Thyroid gland (tissue), 4 donors: ENCODE measurements at regions not wholly inside any gene's neighbourhood (a gene's known extent, or its start where the extent isn't known, plus 50 kb on each side); places are given as distances from the start of the nearest gene placed in this dataset.
"Not testable (repeated sequence)": the region's sequence is repeated elsewhere in the genome, so short reads cannot be mapped to it uniquely, and the experiment has no call there.

Source experiments
- DNase-seq, 2 donors: peaks; one replicate each; pipeline ENCODE4 v3.0.0-alpha.2; 2019
- H3K27ac ChIP-seq, 3 donors: fragments of 200-600 bp; sonication (generic); 1 replicate in 2 of 3; 2 replicates in 1 of 3; pipeline ENCODE4 v1.5.1; 2016 to 2019; ENCODE audit warnings: mild to moderate bottlenecking in 1 of 3, moderate library complexity in 1 of 3
- H3K27me3 ChIP-seq: fragments of 200-600 bp; sonication (generic); one replicate; pipeline ENCODE4 v1.5.1; 2019
- H3K36me3 ChIP-seq, 2 donors: fragments of 200-600 bp; sonication (generic); one replicate each; pipeline ENCODE4 v1.5.1; 2016 to 2019
- H3K4me1 ChIP-seq, 2 donors: fragments of 200-600 bp; sonication (generic); one replicate each; pipeline ENCODE4 v1.5.1; 2017 to 2019
- H3K4me3 ChIP-seq, 3 donors: fragments of 200-600 bp; sonication (generic); replicated peaks in 1 of 3; 1 replicate in 2 of 3; 2 replicates in 1 of 3; pipeline ENCODE4 v1.5.1; 2016; ENCODE audit warnings: mild to moderate bottlenecking in 1 of 3
- H3K9me3 ChIP-seq: fragments of 200-600 bp; sonication (generic); one replicate; pipeline ENCODE4 v1.5.1; 2017
- POLR2A ChIP-seq, 2 donors: fragments of 450-650 bp; IDR thresholded peaks; one replicate each; pipeline ENCODE4 v1.6.1; 2017; ENCODE audit warnings: antibody characterized with exemption in 2 of 2, mild to moderate bottlenecking in 2 of 2, moderate library complexity in 1 of 2
- WGBS, 2 donors: methylation state at CpG; one replicate each; pipeline ENCODE4 v1.1.5; 2017; 5-methylcytosine and 5-hydroxymethylcytosine counted together
- intact Hi-C: fragments of 100-400 bp; cut with DNase I; formaldehyde crosslinking; loops from one replicate; pipeline ENCODE4 v1.15.1; 2023
- TF ChIP-seq, protein P1 (sequence below), 6 experiments: fragments of 200-600 bp in 3 of 6; fragments of 450-650 bp in 3 of 6; sonication (generic) in 3 of 6; IDR thresholded peaks; one replicate each; pipeline ENCODE4 v1.5.1; 2016 to 2019; ENCODE audit warnings: antibody characterized with exemption in 6 of 6, mild to moderate bottlenecking in 2 of 6, inconsistent platforms in 1 of 6, moderate library complexity in 1 of 6

DNA sequence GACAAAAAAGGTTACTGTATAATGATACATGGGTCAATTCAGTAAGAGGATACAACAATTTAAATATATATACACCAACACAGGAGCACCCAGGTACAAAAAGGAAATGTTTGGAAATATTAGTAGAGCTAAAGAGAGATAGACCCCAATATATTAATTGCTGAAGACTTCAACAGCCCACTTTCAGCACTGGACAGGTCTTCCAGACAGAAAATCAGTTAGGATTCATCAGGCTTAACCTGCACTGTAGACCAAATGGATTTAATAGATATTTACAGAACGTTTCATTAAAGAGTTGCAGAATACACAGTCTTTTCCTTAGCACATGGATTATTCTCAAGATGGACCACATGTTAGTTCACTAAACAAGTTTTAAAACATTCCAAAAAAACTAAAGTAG, 845.9 kb upstream of the GBE1 start:
- intact Hi-C loops = no loop called here
- 81 to 84% methylated on average over 1 of the region's 1 CpG for WGBS, 2 donors
- no peak for DNase-seq

GRCh38 chr3:82596805-82597204, 835.4 kb upstream of the GBE1 start:
- no peaks in the 10 kb centered on the region for H3K36me3 ChIP-seq
- TF ChIP-seq, protein P1, sequence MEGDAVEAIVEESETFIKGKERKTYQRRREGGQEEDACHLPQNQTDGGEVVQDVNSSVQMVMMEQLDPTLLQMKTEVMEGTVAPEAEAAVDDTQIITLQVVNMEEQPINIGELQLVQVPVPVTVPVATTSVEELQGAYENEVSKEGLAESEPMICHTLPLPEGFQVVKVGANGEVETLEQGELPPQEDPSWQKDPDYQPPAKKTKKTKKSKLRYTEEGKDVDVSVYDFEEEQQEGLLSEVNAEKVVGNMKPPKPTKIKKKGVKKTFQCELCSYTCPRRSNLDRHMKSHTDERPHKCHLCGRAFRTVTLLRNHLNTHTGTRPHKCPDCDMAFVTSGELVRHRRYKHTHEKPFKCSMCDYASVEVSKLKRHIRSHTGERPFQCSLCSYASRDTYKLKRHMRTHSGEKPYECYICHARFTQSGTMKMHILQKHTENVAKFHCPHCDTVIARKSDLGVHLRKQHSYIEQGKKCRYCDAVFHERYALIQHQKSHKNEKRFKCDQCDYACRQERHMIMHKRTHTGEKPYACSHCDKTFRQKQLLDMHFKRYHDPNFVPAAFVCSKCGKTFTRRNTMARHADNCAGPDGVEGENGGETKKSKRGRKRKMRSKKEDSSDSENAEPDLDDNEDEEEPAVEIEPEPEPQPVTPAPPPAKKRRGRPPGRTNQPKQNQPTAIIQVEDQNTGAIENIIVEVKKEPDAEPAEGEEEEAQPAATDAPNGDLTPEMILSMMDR (IDR thresholded peaks at IDR 0.05) = no peak
- no peak for TF ChIP-seq POLR2A (IDR thresholded peaks at IDR 0.05)
- no peak overlapping the region for H3K4me3 ChIP-seq
- H3K27me3 ChIP-seq = no peaks in the 10 kb centered on the region
- H3K4me1 ChIP-seq = no peaks in the 10 kb centered on the region
- no peaks in the 10 kb centered on the region for H3K9me3 ChIP-seq
- no peak for DNase-seq
- intact Hi-C loops = no loop called here
- 77 to 92% methylated on average over 1 of the region's 1 CpG for WGBS, 2 donors
- H3K27ac ChIP-seq = no peak overlapping the region

More for the DNA sequence above, 845.9 kb upstream of the GBE1 start:
- Histone ChIP-seq H3K36me3 (no peaks in the 10 kb centered on the region), H3K27me3 (no peaks in the 10 kb centered on the region), H3K4me1 (no peaks in the 10 kb centered on the region), H3K9me3 (no peaks in the 10 kb centered on the region), H3K4me3 (no peak overlapping the region), H3K27ac (no peak overlapping the region)
- no peak for TF ChIP-seq POLR2A (IDR thresholded peaks at IDR 0.05)
- TF ChIP-seq, protein P1 (IDR thresholded peaks at IDR 0.05) = no peak

DNA sequence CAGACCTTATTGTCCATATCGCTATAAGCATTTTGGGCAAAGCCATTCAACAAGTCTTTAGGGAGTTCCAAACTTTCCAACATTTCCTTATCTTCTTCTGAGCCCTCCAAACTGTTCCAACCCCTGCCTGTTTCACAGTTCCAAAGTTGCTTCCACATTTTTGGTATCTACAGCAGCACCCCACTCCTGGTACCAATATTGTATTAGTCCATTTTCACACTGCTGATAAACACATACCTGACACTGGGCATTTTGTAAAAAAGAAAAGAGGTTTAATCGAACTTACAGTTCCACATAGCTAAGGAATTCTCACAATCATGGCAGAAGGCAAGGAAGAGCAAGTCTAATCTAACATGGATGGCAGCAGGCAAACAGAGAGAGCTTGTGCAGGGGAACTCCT, 834.1 kb upstream of the GBE1 start:
- no peak overlapping the region for H3K27ac ChIP-seq
- H3K4me1 ChIP-seq = no peaks in the 10 kb centered on the region
- intact Hi-C loops = no loop called here
- H3K4me3 ChIP-seq = no peak overlapping the region
- DNase-seq = no peak
- H3K36me3 ChIP-seq = no peaks in the 10 kb centered on the region
- no peaks in the 10 kb centered on the region for H3K9me3 ChIP-seq
- no peaks in the 10 kb centered on the region for H3K27me3 ChIP-seq
- WGBS, 2 donors = 91 to 93% methylated on average over 2 of the region's 2 CpGs
- TF ChIP-seq, protein P1 (IDR thresholded peaks at IDR 0.05) = no peak
- TF ChIP-seq POLR2A (IDR thresholded peaks at IDR 0.05) = no peak

DNA sequence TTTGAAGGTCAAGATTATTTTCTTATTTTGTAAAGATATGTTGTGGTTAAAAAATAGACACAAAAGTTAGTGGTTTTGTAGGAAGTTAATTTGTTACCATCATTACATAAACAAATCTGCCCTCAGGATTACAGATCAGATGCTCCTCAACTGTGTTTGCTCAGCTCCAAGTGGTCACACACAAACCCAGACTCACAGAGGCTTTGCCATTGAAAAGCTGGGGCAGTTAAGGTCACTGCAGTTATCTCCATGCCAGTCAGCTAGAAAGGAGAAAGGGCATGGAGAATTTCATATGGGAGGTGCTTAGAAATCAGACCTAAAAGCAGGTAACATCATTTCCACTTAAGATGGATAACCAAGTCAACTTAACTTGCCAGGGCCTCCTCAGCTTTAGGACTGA, 825.7 kb upstream of the GBE1 start:
- Histone ChIP-seq H3K27ac (no peak overlapping the region), H3K4me1 (no peaks in the 10 kb centered on the region), H3K27me3 (no peaks in the 10 kb centered on the region), H3K36me3 (no peaks in the 10 kb centered on the region), H3K9me3 (no peaks in the 10 kb centered on the region), H3K4me3 (no peak overlapping the region)
- no peak for TF ChIP-seq POLR2A (IDR thresholded peaks at IDR 0.05)
- TF ChIP-seq, protein P1 (IDR thresholded peaks at IDR 0.05) = no peak
- DNase-seq = no peak
- intact Hi-C loops = no loop called here

GRCh38 chr3:82586414-82586813, 825.0 kb upstream of the GBE1 start:
- TF ChIP-seq, protein P1 (IDR thresholded peaks at IDR 0.05) = no peak
- TF ChIP-seq POLR2A (IDR thresholded peaks at IDR 0.05) = no peak
- intact Hi-C loops = no loop called here
- Histone ChIP-seq H3K27ac (no peak overlapping the region), H3K4me3 (no peak overlapping the region), H3K36me3 (no peaks in the 10 kb centered on the region), H3K9me3 (no peaks in the 10 kb centered on the region), H3K27me3 (no peaks in the 10 kb centered on the region), H3K4me1 (no peaks in the 10 kb centered on the region)
- DNase-seq = no peak
- WGBS, 2 donors = 59 to 68% methylated on average over 3 of the region's 3 CpGs

GRCh38 chr3:82586002-82586401, 824.6 kb upstream of the GBE1 start:
- H3K27me3 ChIP-seq, H3K4me1 ChIP-seq, H3K36me3 ChIP-seq, H3K4me3 ChIP-seq, H3K27ac ChIP-seq, intact Hi-C loops, DNase-seq, H3K9me3 ChIP-seq: not testable (repeated sequence)
- WGBS, 2 donors = 44 to 85% methylated on average over 5 of the region's 5 CpGs

DNA sequence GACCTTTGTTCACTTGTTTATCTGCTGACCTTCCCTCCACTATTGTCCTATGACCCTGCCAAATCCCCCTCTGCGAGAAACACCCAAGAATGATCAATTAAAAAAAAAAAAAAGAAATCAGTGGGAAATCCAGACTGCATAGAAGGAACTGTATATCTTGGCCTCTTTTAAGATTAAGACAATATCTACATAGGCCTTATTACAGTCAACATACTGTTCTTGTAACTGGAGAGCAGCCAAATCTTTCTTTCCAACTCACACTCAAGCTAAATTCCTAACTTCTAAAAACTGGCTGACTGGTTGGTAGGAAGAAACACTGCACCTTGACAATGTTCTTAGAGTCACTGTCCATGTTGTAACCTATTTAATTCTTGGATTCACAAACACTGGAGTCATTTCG, 824.1 kb upstream of the GBE1 start:
- H3K27ac ChIP-seq, H3K36me3 ChIP-seq, H3K27me3 ChIP-seq, H3K4me3 ChIP-seq, H3K9me3 ChIP-seq, H3K4me1 ChIP-seq, intact Hi-C loops, DNase-seq: not testable (repeated sequence)
- WGBS, 2 donors = 69 to 74% methylated on average over 2 of the region's 2 CpGs

DNA sequence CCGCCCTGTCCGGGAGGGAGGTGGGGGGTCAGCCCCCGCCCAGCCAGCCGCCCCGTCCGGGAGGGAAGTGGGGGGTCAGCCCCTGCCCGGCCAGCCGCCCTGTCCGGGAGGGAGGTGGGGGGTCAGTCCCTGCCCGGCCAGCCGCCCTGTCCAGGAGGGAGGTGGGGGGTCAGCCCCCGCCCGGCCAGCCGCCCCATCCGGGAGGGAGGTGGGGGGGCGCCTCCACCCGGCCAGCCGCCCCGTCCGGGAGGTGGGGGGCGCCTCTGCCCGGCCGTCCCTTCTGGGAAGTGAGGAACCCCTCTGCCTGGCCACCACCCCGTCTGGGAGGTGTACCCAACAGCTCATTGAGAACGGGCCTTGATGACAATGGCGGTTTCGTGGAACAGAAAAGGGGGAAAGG, 823.4 kb upstream of the GBE1 start:
- H3K36me3 ChIP-seq, H3K27ac ChIP-seq, H3K27me3 ChIP-seq, H3K9me3 ChIP-seq, H3K4me1 ChIP-seq, H3K4me3 ChIP-seq, DNase-seq, intact Hi-C loops: not testable (repeated sequence)
- WGBS, 2 donors = 89% methylated on average over 11 of the region's 27 CpGs; no CpG with 5 or more reads in 1 of the 2 donors
